ENCODE measurements at regions not wholly inside any gene's neighbourhood (a gene's known extent, or its start where the extent isn't known, plus 50 kb on each side); places are given as distances from the start of the nearest gene placed in this dataset.
"Not testable (repeated sequence)": the region's sequence is repeated elsewhere in the genome, so short reads cannot be mapped to it uniquely, and the experiment has no call there.

GRCh38 chr17:34471278-34471677 lies 108.1 kb upstream of the TMEM132E start:
- DNase-seq, result not testable (repeated sequence)

GRCh38 chr17:34465789-34466188 lies 102.8 kb upstream of the CCL1 start:
- no peak for DNase-seq

- no peak for DNase-seq
Measured at GRCh38 chr17:34464812-34465211, 101.8 kb upstream of the CCL1 start.

- no peak for DNase-seq
Measured at GRCh38 chr17:34458266-34458665, 95.2 kb upstream of the CCL1 start.

GRCh38 chr17:34456121-34456520 lies 93.1 kb upstream of the CCL1 start:
- no peak for DNase-seq

GRCh38 chr17:34452769-34453168 lies 89.7 kb upstream of the CCL1 start:
- no peak for DNase-seq

- no peak for DNase-seq
Measured at GRCh38 chr17:34451313-34451712, 88.3 kb upstream of the CCL1 start.

- DNase-seq, result no peak
Measured at GRCh38 chr17:34447406-34447805, 84.4 kb upstream of the CCL1 start.

- DNase-seq, result no peak
Measured at GRCh38 chr17:34445101-34445500, 82.1 kb upstream of the CCL1 start.

- DNase-seq, result peak; percentile 13
Measured at GRCh38 chr17:34443619-34444469, 80.8 kb upstream of the CCL1 start.

GRCh38 chr17:34442387-34443111 lies 79.5 kb upstream of the CCL1 start:
- DNase-seq, result no peak

GRCh38 chr17:34437188-34437587 lies 74.2 kb upstream of the CCL1 start:
- no peak for DNase-seq

GRCh38 chr17:34436607-34437006 lies 73.6 kb upstream of the CCL1 start:
- DNase-seq, result no peak

GRCh38 chr17:34435182-34435928 lies 72.3 kb upstream of the CCL1 start:
- DNase-seq, result no peak

GRCh38 chr17:34434052-34434451 lies 71.0 kb upstream of the CCL1 start:
- no peak for DNase-seq

- DNase-seq, result no peak
Measured at GRCh38 chr17:34424814-34425491, 61.9 kb upstream of the CCL1 start.

- DNase-seq, result no peak
Measured at GRCh38 chr17:34423978-34424813, 61.2 kb upstream of the CCL1 start.

GRCh38 chr17:34423315-34423714 lies 60.3 kb upstream of the CCL1 start:
- not testable (repeated sequence) for DNase-seq

GRCh38 chr17:34420900-34421299 lies 57.9 kb upstream of the CCL1 start:
- no peak for DNase-seq

GRCh38 chr17:34420254-34420766 lies 57.3 kb upstream of the CCL1 start:
- DNase-seq, result peak; percentile 84

GRCh38 chr17:34416116-34416515 lies 53.1 kb upstream of the CCL1 start:
- DNase-seq, result no peak

GRCh38 chr17:34414339-34414738 lies 51.3 kb upstream of the CCL1 start:
- no peak for DNase-seq
